Brain microvascular endothelial cell (primary cell): ENCODE measurements at regions not wholly inside any gene's neighbourhood (a gene's known extent, or its start where the extent isn't known, plus 50 kb on each side); places are given as distances from the start of the nearest gene placed in this dataset.

ENCODE experiments used
- DNase-seq: peaks from one replicate; pipeline ENCODE4 v3.0.0-alpha.2; 2020
- H3K27ac ChIP-seq: fragments of 250-450 bp; sonication (Bioruptor Pico); 2 replicates; pipeline ENCODE4 v1.5.1; 2020; ENCODE audit warnings: mild to moderate bottlenecking, moderate library complexity
- H3K27me3 ChIP-seq: fragments of 250-450 bp; sonication (Bioruptor Pico); replicated peaks from 2 replicates; pipeline ENCODE4 v1.5.1; 2020; ENCODE audit warnings: mild to moderate bottlenecking
- H3K36me3 ChIP-seq: fragments of 250-450 bp; sonication (Bioruptor Pico); replicated peaks from 2 replicates; pipeline ENCODE4 v1.5.1; 2020; ENCODE audit warnings: mild to moderate bottlenecking
- H3K4me3 ChIP-seq: 2 replicates; pipeline ENCODE4 v1.5.1; 2011; ENCODE audit warnings: low read depth, mild to moderate bottlenecking, control low read depth, low read length, moderate library complexity
- CTCF ChIP-seq: IDR thresholded peaks from 2 replicates; pipeline ENCODE4 v1.5.1; 2011; ENCODE audit warnings: low read depth, mild to moderate bottlenecking, moderate library complexity, low read length, control low read depth, inconsistent platforms; ENCODE audit errors: missing control alignments
- in situ Hi-C: cut with HindIII; loops from 2 replicates; pipeline ENCODE4 v1.10.0; 2017; ENCODE audit warnings: low sequenced_read_pairs, low pct_ligation_motif_present

DNA sequence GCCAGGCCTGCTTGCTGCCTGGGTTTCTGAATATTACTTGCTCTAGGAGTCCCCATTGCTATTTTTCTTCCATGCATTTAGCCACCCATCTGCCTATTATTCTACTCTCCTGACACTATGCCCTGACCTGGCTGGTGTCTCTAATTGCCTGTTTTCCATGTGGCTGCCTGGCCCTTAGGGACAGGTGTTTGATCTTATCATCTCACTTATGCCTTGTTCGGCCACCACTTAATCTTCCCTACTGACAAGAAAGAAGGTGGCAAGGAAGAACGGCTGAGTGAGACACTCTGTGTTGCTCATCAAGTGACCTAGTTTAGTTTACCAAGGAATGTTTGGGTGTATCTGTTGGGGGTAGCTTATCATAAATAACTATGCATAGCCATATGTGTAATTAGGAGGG lies 50.4 kb upstream of the RAPH1 start:
- in situ Hi-C loops, result no loop called here

DNA sequence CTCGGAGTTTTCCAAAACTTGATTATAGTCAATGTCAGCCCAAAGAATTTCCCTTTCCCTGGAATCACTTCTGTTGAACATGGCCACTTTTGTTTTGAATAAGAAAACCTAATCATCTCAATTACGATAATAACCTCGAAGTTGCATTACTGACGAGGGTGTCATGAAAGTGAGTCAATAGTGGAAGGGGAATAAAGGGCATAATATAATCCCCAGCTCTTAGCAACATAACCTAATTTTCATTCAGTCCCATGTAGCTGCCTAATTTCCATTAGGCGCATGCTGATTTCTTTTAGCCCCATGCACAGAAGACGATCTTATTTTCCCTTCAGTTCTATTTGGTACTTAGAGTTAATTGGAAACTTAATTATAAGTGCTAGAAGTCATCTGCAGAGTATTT lies 51.1 kb upstream of the RAPH1 start:
- Histone ChIP-seq H3K27ac (no peak overlapping the region), H3K36me3 (no peaks in the 10 kb centered on the region)
- no peak for TF ChIP-seq CTCF

More for the DNA sequence above, 50.4 kb upstream of the RAPH1 start:
- Histone ChIP-seq H3K36me3 (no peaks in the 10 kb centered on the region), H3K4me3 (no peak overlapping the region), H3K27ac (no peak overlapping the region), H3K27me3 (no peaks in the 10 kb centered on the region)
- DNase-seq, result no peak
- no peak for TF ChIP-seq CTCF

DNA sequence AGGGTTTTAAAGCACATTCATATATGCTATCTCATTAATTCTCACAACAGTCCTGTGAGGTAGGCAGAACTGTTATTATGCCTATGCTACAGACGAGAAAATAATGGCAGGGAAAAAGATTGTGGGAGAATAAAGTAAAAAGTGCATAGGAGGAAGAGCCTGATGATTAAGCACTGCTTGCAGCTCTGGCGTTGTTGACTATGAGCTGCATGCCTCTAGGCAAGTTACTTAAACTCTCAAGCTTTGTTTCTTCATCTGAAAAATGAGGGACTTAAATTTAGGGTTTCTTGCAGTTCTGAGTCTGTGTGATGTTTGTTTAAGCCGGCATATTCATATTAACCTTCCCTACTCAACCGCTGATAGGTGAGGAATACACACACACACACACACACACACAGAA lies 51.6 kb upstream of the RAPH1 start:
- in situ Hi-C loops, result no loop called here
- DNase-seq, result no peak
- no peak overlapping the region for H3K27ac ChIP-seq
- H3K36me3 ChIP-seq, result no peaks in the 10 kb centered on the region
- no peak for TF ChIP-seq CTCF
- no peaks in the 10 kb centered on the region for H3K27me3 ChIP-seq
- H3K4me3 ChIP-seq, result no peak overlapping the region

More for the DNA sequence above, 51.1 kb upstream of the RAPH1 start:
- in situ Hi-C loops, result no loop called here
- DNase-seq, result no peak
- Histone ChIP-seq H3K27me3 (no peaks in the 10 kb centered on the region), H3K4me3 (no peak overlapping the region)

DNA sequence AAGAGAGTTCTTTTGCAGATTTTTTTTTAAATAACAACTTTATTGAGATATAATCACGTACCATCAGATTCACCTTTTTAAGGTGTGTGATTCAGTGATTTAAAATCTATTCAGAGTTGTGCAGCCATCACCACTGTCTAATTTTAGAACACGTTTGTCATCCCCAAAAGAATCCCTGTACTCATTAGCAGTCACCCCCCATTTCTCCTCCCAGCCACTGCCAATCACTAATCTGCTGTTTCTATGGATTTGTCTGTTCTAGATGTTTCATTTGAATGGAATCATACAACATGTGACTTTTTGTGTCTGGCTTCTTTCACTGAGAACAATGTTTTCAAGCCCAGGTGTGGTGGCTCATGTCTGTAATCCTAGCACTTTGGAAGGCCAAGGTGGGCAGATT lies 55.4 kb upstream of the RAPH1 start:
- Histone ChIP-seq H3K27me3 (no peaks in the 10 kb centered on the region), H3K27ac (no peak overlapping the region), H3K4me3 (no peak overlapping the region), H3K36me3 (no peaks in the 10 kb centered on the region)
- DNase-seq, result no peak
- TF ChIP-seq CTCF, result no peak
- in situ Hi-C loops, result no loop called here

- DNase-seq, result no peak
- no peak for TF ChIP-seq CTCF
- Histone ChIP-seq H3K27ac (no peak overlapping the region), H3K36me3 (no peaks in the 10 kb centered on the region), H3K27me3 (no peaks in the 10 kb centered on the region), H3K4me3 (no peak overlapping the region)
- in situ Hi-C loops, result no loop called here
Observed at GRCh38 chr2:203591642-203592041, 56.5 kb upstream of the RAPH1 start.

DNA sequence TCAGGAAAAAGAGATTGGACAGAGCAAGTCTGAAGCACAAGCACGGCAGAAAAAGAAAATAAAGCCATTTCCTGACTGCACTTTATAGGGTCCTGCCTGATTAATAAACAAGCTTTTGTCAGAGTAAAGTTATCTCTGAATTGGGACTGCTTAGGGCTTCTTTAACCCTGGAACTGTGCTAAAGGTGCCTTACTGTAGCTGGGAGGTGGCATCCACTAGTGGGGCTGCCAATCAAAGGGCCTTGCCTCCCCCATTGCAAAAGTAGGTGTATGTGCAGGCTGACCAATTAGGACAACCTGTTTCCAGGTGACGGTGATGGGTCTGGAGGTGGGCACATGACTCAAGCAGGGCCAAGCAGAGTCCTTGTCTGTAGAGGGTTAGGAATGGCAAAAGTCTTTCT lies 57.4 kb upstream of the RAPH1 start:
- no peaks in the 10 kb centered on the region for H3K27me3 ChIP-seq
- H3K4me3 ChIP-seq, result no peak overlapping the region
- TF ChIP-seq CTCF, result no peak
- H3K36me3 ChIP-seq, result no peaks in the 10 kb centered on the region
- in situ Hi-C loops, result no loop called here
- H3K27ac ChIP-seq, result no peak overlapping the region
- DNase-seq, result no peak
